HG03342 (cell line): ENCODE measurements at regions not wholly inside any gene's neighbourhood (a gene's known extent, or its start where the extent isn't known, plus 50 kb on each side); places are given as distances from the start of the nearest gene placed in this dataset.
A peak's percentile ranks its signal among the peaks of the same experiment; 100 is the strongest.
"Not testable (repeated sequence)": the region's sequence is repeated elsewhere in the genome, so short reads cannot be mapped to it uniquely, and the experiment has no call there.

Experiments
- ATAC-seq: cut with Tn5 transposase; IDR thresholded peaks from one replicate; pipeline ENCODE4 v1.9.1; 2021; ENCODE audit warnings: mild to moderate bottlenecking, moderate library complexity; ENCODE audit not compliant: unreplicated experiment

GRCh38 chr4:75289914-75290582 is 224.2 kb downstream of the RCHY1 start:
- no peak for ATAC-seq

GRCh38 chr4:75287738-75288517 is 226.3 kb downstream of the RCHY1 start:
- ATAC-seq: no peak

- no peak for ATAC-seq
Measured at GRCh38 chr4:75285837-75286236, 228.4 kb downstream of the RCHY1 start.

- ATAC-seq: no peak
Measured at GRCh38 chr4:75284831-75285230, 229.4 kb downstream of the RCHY1 start.

GRCh38 chr4:75280461-75280860 is 233.7 kb downstream of the RCHY1 start:
- ATAC-seq: not testable (repeated sequence)

- no peak for ATAC-seq
Measured at GRCh38 chr4:75259306-75259705, 254.9 kb downstream of the RCHY1 start.

- no peak for ATAC-seq
Measured at GRCh38 chr4:75255261-75255660, 258.9 kb downstream of the RCHY1 start.

GRCh38 chr4:75254745-75255144 is 259.5 kb downstream of the RCHY1 start:
- no peak for ATAC-seq

- not testable (repeated sequence) for ATAC-seq
Measured at GRCh38 chr4:75253094-75253493, 261.1 kb downstream of the RCHY1 start.

- ATAC-seq: peak; percentile 81
Measured at GRCh38 chr4:75251547-75251946, 262.7 kb downstream of the RCHY1 start.

- no peak for ATAC-seq
Measured at GRCh38 chr4:75249739-75250138, 264.5 kb downstream of the RCHY1 start.

GRCh38 chr4:75248770-75249407 is 265.3 kb downstream of the RCHY1 start:
- ATAC-seq: no peak

- no peak for ATAC-seq
Measured at GRCh38 chr4:75244325-75244724, 269.9 kb downstream of the RCHY1 start.

- ATAC-seq: no peak
Measured at GRCh38 chr4:75243570-75243969, 270.6 kb downstream of the RCHY1 start.

GRCh38 chr4:75235359-75235951 is 278.7 kb downstream of the RCHY1 start:
- ATAC-seq: peak; percentile 97

GRCh38 chr4:75232546-75232945 is 281.7 kb downstream of the RCHY1 start:
- ATAC-seq: no peak

GRCh38 chr4:75229806-75230570 is 284.2 kb downstream of the RCHY1 start:
- peak; percentile 63 for ATAC-seq

- ATAC-seq: no peak
Measured at GRCh38 chr4:75213480-75213879, 280.6 kb downstream of the PARM1 start.

GRCh38 chr4:75211422-75211821 is 278.5 kb downstream of the PARM1 start:
- ATAC-seq: no peak

GRCh38 chr4:75207902-75208301 is 275.0 kb downstream of the PARM1 start:
- ATAC-seq: no peak

GRCh38 chr4:75195111-75195510 is 262.2 kb downstream of the PARM1 start:
- ATAC-seq: no peak
